ENCODE measurements at regions not wholly inside any gene's neighbourhood (a gene's known extent, or its start where the extent isn't known, plus 50 kb on each side); places are given as distances from the start of the nearest gene placed in this dataset.
A peak's percentile ranks its signal among the peaks of the same experiment; 100 is the strongest.

- TF ChIP-seq CTCF (IDR thresholded peaks at IDR 0.05), result no peak
- peak overlapping the region; percentile 35 to 55 for H3K4me3 ChIP-seq
- H3K4me1 ChIP-seq, result peaks cover 0 to 11% of the 10 kb centered on the region in 2 donors
- DNase-seq (ENCODE audit: low spot score in 2 of 2), result peak in 1 of 2 donors; percentile 57
- no peaks in the 10 kb centered on the region for H3K9me3 ChIP-seq
- intact Hi-C loops (cut with DNase I), result no loop called here
- H3K27me3 ChIP-seq, result no peaks in the 10 kb centered on the region
- H3K36me3 ChIP-seq, result no peaks in the 10 kb centered on the region
- no peak overlapping the region for H3K27ac ChIP-seq
Measured at GRCh38 chr1:47593013-47593568, 155.2 kb downstream of the FOXD2 start.

- peaks cover 0 to 6% of the 10 kb centered on the region in 2 donors for H3K4me1 ChIP-seq
- no peak overlapping the region for H3K27ac ChIP-seq
- H3K27me3 ChIP-seq, result no peaks in the 10 kb centered on the region
- intact Hi-C loops (cut with DNase I), result no loop called here
- H3K4me3 ChIP-seq, result peak overlapping the region; percentile 35 to 55
- no peaks in the 10 kb centered on the region for H3K36me3 ChIP-seq
- DNase-seq (ENCODE audit: low spot score in 2 of 2), result peak in 1 of 2 donors; percentile 39
- TF ChIP-seq CTCF (IDR thresholded peaks at IDR 0.05), result no peak
- H3K9me3 ChIP-seq, result no peaks in the 10 kb centered on the region
Measured at GRCh38 chr1:47593598-47594285, 155.9 kb downstream of the FOXD2 start.

- Histone ChIP-seq H3K4me1 (peaks cover 0 to 3% of the 10 kb centered on the region in 2 donors), H3K27ac (no peak overlapping the region), H3K9me3 (peaks cover 0 to 1% of the 10 kb centered on the region in 2 donors), H3K4me3 (no peak overlapping the region), H3K27me3 (no peaks in the 10 kb centered on the region), H3K36me3 (no peaks in the 10 kb centered on the region)
- intact Hi-C loops (cut with DNase I), result no loop called here
- peak in 1 of 2 donors; percentile 44 for DNase-seq (ENCODE audit: low spot score in 2 of 2)
- TF ChIP-seq CTCF (IDR thresholded peaks at IDR 0.05), result no peak
Measured at GRCh38 chr1:47594627-47595026, 156.8 kb downstream of the FOXD2 start.

GRCh38 chr1:47596328-47596727 is 158.5 kb downstream of the FOXD2 start:
- peak in 1 of 2 donors; percentile 52 for DNase-seq (ENCODE audit: low spot score in 2 of 2)
- H3K4me1 ChIP-seq, result peaks cover 0 to 3% of the 10 kb centered on the region in 2 donors
- H3K9me3 ChIP-seq, result peaks cover 0 to 7% of the 10 kb centered on the region in 2 donors
- no peak for TF ChIP-seq CTCF (IDR thresholded peaks at IDR 0.05)
- intact Hi-C loops (cut with DNase I), result no loop called here
- H3K27me3 ChIP-seq, result no peaks in the 10 kb centered on the region
- H3K27ac ChIP-seq, result no peak overlapping the region
- no peak overlapping the region for H3K4me3 ChIP-seq
- no peaks in the 10 kb centered on the region for H3K36me3 ChIP-seq

- H3K27me3 ChIP-seq, result no peaks in the 10 kb centered on the region
- peaks cover 0 to under 1% of the 10 kb centered on the region in 2 donors for H3K4me1 ChIP-seq
- peak in 1 of 2 donors; percentile 45 for DNase-seq (ENCODE audit: low spot score in 2 of 2)
- H3K4me3 ChIP-seq, result no peak overlapping the region
- TF ChIP-seq CTCF (IDR thresholded peaks at IDR 0.05), result no peak
- H3K9me3 ChIP-seq, result peaks cover 7 to 11% of the 10 kb centered on the region in 2 donors
- intact Hi-C loops (cut with DNase I), result no loop called here
- no peaks in the 10 kb centered on the region for H3K36me3 ChIP-seq
- no peak overlapping the region for H3K27ac ChIP-seq
Measured at GRCh38 chr1:47598357-47598756, 160.5 kb downstream of the FOXD2 start.

Data from ascending aorta (tissue), 2 donors.